GM21737 (cell line): ENCODE measurements at regions not wholly inside any gene's neighbourhood (a gene's known extent, or its start where the extent isn't known, plus 50 kb on each side); places are given as distances from the start of the nearest gene placed in this dataset.

Experiments
- ATAC-seq: cut with Tn5 transposase; IDR thresholded peaks from one replicate; pipeline ENCODE4 v1.9.1; 2021; ENCODE audit warnings: mild to moderate bottlenecking, moderate library complexity; ENCODE audit not compliant: unreplicated experiment

DNA sequence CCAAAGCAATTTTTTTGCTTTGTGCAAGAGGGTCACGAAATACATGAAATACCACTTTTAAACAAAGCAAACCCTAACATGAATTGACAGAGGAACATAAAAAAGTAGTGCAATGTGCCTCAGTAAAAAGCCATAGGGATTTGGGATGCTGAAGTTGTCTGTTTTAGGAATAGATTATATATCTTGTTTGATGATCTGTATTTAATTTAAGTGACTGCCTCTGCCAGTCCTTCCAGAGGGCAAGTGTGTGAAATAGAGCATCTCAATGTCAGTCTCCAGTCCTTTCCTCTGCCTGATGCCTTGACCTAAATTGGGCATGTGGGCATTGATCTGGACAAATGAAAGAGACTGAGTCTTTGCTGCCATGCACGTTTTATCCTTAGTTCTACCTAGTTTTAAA is 222.8 kb downstream of the PTPRC start:
- ATAC-seq = no peak

DNA sequence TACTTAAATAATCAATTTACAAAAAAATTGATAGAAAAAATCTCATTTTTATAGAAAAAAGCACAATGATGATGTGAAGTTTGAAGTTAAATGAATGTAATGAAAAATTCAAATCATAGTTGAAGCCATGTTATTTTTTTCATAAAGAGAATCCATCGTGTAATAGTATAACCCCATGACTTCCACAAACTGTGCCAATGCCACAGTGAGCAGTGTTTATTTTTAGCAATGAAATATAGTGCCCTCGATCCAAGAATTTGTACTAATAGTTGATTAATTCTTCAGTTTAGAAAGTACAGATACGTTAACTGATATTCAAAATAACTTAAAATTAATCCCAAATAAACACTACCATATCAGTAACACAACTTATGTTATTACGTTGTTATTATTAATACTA is 225.9 kb downstream of the PTPRC start:
- no peak for ATAC-seq

DNA sequence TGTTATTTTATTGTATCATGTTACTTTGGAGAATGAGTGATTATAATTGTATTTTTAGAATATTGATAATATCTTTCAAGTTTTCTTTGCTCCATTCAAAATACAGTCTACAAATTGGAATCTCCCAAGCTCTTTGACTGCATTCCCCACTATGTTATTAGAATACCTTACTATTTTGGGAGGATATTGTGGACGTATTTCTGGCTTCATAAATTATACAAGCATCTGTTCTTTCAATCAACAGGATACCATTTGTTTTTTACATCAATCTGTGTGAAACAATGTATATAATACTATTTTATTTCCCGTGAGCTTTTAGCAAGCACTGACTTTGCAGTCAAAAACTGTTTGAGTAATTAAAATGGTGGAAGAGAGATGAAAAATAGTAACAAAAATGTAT is 226.5 kb downstream of the PTPRC start:
- no peak for ATAC-seq

DNA sequence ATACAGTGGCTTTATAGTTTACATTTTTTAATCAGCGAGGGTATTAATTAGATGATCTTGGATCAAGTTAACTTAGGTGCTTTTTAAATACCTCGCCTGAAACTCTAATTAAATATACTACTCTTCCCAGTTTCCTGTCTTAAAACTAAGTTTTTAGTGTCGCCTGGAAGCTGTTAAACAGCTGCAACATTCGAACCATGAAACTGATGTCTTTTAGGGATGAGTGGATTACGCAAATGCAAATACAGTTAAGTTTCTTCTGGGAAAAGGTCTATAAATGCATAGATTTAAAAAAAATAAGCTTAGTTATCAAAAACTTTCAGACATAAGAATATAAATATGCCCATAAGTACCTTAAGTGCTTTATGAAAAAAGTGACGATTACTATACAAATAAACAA is 228.3 kb downstream of the PTPRC start:
- no peak for ATAC-seq

DNA sequence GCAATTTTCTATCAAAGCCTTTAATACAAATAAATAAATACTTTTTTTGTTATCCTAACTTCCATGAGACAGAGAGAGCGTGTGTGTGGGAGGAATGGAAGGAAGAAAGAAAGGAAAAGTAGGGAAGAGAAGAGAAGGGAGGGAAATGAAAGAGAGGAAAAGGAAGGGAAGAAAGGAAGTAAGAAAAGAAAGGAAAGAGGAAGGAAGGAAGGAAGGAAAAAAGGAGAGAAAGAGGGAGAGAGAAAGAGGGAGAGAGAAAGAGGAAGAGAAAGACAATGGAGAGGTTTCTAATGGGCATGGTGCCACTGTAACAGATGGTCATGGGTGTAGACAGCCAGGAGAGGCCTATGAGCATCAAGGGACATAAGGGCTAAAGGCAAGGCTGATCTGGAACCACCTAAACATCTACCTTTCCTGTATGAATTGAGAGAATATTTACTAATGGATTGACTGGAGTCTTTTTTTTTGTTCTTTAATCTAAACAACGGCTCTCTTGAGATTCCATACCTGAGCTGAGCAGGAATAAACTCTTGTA is 234.9 kb downstream of the PTPRC start:
- no peak for ATAC-seq

DNA sequence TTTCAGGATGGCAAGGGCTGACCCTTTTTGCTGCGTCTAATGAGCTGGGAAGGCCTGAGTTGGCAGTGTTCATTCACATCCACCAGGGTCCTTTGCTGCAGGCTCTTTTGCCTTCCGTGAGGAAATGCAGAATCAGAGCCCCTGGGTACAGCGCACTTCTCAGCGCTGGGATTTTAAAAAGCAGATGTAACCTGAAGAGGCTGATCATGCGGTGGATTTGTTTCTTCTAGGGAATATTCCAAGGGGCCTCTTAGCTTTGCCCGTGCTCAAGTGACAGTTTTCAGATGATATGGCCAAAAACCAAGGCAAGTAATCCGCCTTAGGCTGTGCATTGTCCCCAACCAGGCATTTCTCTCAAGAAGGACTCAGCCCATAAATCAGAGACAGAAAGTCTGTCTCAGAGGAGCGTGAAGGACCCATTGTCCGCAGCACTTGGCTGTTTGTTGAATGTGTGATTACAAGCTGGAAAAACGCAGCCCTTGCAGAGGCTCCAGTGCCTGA is 237.6 kb downstream of the PTPRC start:
- no peak for ATAC-seq

DNA sequence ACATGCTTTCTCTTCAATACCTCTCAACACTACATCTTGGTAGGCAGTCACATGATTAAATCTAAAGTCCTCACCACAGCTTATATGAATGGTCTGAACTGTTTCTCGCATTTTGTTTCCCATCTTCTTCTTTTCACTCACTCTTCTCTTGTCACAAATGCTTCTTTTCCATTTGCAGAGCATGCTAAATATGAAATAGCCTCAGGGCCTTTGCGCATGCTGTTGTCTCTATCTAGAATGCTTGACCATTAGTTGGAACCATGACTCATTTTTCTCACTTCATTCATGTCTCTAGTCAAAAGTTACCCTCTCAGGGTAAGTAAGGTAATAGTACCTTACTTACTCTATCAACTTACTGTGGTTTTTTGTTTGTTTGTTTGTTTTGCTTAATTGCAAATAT is 239.7 kb downstream of the PTPRC start:
- ATAC-seq = no peak

DNA sequence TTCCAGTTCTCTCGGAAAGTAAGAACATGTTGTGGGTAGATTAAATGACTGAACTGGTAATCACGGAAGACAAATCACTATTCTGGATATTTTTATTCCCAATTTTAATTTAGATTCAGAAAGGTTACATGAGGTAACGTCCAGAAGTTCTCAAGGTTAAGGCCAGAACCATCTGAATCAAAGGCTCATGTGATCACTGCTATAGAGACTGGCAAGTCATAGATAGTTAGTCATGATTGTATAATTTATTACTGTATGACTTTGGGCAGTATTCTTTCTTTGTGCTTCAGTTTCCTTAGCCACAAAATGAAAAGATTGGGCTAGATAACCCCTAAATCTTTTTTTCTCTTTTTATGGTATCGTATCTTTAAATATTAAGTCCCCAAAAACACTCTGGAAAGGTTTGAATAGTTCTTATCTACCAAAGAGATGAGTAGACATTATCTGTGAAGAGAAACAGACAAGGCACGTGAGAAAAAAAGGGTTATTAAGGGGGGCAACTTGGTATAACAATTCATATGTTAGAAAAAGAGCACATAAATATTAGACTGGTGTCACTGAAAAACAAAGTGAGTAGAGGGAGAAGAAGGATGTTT is 241.0 kb downstream of the PTPRC start:
- no peak for ATAC-seq

DNA sequence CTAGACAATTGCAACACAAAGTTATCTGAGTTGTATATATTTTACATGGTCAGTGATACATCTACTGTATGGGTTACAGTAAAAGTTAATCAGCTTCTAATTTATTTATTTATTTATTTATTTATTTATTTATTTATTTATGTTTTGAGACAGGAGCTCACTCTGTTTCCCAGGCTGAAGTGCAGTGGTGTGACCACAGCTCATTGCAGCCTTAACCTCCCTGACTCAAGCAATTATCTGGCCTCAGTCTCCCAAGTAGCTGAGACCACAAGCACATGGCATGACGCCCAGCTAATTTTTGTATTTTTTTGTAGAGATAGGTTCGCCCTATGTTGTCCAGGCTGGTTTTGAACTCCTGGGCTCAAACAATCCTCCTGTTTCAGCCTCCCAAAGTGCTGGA is 241.6 kb downstream of the PTPRC start:
- ATAC-seq = no peak

DNA sequence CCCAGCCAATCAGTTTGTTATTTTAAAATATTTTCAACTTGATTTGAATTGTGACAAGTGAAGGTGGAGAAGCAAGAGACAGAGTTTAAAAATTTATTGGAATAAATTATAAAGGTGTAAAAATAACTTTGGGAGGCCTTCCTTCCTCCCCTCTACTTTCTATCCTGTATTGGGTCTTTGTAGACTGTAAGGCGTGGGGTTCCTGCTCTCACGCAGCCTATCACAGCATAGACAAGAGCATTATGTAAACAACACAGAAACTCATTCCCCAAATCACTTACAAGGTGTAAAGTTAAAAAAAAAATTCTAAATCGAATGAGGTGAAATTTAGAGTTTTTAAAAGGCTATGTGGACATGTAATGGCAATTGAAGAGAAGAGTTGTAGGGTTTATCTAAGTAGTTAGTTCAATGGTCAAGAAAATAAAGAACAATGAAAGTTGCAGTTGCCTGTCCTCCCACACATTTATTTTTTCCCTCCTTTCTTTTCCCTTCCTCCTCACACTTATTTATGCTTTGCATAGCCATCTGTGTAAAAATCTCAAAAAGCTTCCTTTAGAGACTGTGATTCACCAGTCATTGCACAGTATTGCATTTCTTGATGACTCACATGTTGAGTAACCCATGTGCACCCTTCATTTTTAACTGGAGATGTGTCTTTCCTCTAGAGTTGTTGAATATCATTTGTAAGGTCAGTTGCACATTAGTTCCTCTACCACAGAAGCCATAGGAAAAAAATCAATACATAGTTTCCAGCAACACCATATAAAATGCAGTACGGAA is 242.2 kb downstream of the PTPRC start:
- ATAC-seq = no peak

DNA sequence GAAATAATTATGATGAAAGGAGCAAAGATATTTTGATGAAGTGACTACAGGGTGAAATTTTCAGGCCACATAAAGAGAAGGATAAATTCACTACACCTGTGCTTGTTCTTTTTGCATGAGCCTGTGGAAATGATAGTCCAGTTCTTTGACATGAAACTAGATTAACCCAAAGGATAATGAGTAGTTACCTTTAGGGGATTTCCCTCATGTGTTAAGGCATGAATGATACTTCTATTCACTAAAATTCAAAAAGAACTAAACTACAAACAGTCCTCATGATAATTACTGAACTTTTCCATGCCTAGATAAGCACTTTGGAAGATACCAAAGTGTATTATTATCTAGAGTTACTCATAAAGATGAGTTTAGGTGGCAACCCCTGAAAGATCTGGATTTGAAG is 244.3 kb downstream of the PTPRC start:
- ATAC-seq = no peak

DNA sequence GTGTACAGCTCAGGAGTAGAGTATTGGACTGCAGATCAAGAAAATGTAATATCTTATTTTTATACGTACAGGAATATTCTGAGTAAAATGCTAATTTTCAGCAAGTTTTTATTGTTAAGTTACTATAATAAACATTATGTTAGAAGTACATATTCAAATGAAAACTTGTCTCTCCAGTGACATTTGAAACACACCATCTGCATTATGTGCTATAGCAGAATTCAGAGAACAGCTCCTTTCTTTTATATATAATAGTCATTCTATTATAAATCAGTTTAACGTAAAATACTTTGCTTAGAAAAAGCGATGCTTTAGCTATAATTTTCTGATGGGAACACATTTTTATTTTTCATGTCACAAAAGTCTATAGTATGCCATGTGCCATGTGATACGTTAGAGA is 249.0 kb downstream of the PTPRC start:
- no peak for ATAC-seq

DNA sequence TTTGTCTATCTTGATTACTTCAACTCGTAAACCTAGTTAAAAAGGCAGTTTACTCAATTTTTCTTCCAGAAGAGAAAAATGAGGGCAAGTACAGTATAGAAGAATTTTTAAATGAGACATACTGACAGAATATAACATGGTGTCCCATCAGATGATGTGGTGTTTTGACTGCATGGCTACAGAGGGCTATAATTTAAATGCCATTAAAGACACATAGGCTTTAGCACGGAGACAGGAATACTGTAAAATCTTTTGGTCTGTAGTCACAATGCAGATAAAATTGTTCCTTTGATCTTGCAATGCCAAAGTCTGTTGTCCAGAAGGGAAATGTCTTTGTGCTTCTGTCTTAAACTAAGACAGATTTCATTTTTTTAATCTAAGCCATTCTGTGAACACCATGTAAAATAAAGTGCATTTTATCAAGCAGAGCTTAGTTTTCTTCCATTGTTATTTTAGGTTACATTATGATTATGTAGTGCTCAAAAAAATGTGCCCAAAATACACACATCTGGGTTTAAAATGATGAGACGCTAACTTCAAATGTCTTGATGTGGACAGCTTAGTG is 249.6 kb downstream of the PTPRC start:
- ATAC-seq = no peak

DNA sequence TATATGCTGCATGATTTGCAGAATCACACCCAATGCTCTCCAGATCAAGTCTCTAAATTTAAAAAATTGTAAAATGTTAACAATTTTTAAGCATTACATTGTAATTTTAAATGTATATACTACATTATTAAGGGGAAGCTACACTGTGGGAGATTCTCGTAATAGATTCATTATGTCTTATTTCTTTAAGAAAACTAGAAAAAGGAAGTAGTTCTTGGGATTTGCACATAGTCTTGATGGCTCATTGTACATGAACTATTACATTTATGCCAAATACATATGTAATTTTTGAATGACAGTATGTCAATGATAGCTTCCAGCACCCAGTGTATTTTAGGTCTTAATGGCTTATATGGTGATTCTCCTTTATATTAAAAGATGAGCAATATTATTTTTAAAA is 250.3 kb downstream of the PTPRC start:
- ATAC-seq = no peak

DNA sequence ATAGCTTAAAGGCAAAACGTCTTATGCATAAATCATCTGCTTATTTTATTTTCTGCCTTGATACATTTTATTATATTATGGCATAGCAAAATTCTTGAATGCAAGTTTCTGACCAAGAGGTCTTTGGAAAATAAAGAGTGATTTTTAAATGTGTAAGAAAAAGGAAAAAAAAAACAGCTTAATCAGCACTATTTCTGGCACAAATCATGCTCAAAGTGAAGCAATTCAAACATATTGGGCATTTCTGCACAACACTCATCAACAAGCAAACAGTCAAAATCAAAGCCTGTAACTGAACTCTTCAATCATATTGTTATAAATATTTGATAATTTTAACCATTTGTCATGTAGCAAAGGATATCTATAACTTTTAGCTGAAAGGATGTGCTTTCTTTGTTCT is 250.9 kb downstream of the PTPRC start:
- ATAC-seq = no peak

DNA sequence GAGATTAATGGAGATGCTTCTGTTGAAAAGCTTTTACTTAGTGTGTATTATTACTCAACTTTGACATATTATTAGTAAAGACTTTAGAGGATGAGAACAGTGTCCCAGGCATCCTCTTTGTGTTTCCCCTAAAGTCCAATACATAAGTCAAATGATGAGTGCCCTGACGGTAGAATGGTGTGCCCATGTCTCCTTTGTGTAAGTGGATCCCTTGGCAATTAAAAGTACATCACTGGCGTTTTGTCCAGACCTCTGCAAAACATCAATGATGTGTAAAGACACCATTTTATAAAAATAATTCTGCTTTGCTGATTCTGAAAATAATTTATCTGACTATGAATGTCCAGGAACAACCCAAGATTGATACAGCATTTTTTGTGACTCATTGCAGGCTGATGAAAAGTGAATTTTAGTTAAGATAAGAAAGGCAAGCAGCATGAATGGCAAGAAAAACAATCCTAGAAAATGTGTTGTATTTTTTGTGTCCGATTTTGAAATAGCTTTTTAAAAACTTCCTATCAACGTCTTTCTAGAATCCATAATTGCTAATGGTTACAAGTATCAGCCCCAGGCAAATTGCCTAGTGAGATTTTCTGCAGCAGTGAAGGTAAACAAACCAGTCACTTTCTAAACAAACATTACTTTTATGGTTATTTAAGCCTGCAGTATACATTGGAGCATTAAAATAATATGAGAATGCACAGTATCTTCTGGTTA is 251.5 kb downstream of the PTPRC start:
- ATAC-seq = no peak

DNA sequence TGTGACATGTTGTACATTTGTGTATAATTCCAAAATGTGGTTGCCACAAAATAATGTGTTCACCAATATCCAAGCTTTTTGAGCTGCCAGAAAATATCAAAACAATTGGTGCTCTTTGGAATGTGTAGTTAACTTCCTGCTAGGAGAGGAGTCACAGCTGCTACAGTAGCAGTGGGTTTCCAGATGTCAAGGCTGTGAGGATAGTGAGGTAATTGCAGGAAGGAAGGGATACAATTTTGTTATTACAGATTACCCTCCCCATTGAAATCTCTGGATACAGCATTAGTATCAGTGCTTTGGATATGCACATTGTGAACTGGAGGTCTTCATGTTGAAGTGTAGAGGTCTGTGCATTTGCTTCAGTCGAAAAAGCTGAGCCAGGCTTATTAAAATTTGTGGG is 253.2 kb downstream of the PTPRC start:
- ATAC-seq = no peak

DNA sequence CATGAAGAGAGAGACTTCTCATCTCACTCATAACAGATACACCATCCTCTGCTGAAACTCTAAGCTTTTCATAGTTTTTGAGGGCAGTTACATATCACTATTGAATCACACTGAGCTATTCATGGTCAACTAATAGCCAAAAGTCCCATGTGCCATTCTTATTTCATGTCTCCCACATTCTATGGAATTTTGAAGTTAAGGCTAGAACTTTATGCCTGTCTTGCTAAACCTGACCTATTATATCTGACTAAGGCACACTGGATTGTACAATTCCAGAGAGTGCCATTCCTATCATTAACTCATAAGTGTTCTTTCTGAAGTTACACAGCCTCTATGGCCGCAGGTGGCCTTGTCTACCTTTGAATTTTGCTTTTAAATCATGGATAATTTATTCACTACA is 254.3 kb downstream of the PTPRC start:
- no peak for ATAC-seq

DNA sequence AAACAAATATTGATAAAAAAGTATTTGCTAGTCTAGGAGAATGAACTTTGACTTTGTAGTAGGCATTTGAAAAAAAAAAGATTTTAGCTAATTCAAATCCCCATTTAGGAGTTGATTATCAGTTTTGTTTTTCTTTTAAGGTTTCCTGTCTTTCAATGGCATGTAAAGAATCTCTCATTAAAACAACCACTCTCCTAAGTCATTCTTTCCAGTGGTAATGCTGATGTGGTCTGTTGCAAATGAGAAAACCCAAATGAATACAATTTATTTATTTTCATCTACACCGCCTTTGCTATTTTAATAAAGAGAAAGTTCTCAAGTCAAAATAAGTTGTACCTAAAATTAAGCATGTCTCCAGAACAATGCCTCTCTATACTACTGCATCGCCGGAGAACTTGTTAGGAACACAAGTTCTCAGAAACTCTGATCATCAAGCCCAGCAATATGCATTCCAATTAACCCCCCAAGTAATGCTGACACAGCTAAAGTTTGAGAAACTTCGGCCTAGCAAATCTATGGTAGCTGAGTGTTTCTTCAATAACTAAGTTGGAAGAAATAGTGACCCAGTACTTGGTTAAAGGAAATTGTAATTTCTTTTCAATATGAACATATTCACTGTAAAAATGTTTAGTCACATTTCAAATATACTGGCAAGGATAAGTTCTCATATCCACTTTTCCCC is 255.1 kb downstream of the PTPRC start:
- ATAC-seq = no peak

DNA sequence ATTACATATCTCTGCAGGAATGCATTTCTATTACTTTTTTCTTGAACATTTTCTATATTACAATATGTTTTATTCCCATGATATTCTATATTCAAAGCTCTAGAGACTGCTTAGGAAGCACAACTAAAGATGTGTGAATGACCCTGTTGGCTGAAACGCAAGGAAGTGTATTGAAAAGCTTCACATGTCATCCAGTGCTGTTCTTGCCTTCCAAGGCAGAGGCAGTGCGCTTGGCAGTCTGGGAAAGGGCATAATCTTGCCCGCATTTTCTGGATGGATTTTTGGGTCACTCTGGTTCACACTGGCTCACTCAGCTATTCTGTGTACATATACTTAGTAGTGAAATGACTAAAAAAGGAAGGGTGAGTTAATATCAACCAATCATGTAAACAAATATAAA is 262.4 kb downstream of the PTPRC start:
- ATAC-seq = no peak

DNA sequence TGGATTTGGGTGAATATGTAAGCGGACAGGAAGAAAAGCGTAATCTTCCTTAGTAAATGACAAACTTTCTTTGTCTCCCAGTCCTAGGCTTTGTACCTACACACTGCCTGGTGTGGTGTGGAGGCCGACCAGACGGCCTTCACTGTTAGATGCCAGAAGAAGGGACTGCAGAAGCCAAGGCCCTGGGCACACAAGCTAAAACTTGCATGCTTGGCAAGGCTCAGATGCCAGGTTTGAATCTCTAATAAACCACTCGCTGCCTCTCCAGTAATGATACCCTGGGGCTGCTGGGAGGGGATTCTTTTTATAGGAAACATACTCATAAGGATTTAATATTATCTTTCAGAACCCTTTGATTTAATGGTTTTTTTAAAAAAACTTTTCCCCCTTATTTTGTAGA is 263.8 kb downstream of the PTPRC start:
- no peak for ATAC-seq
